GM19238 (cell line): ENCODE measurements at regions not wholly inside any gene's neighbourhood (a gene's known extent, or its start where the extent isn't known, plus 50 kb on each side); places are given as distances from the start of the nearest gene placed in this dataset.

Experiments
- DNase-seq: peaks from one replicate; pipeline ENCODE4 v3.0.0; 2011; ENCODE audit warnings: low spot score; ENCODE audit not compliant: insufficient read length

- no peak for DNase-seq
These were observed 246.0 kb upstream of the GADL1 start for GRCh38 chr3:31140470-31140869.

- no peak for DNase-seq
These were observed 247.7 kb upstream of the GADL1 start for GRCh38 chr3:31142139-31142538.

- no peak for DNase-seq
These were observed 248.1 kb upstream of the GADL1 start for GRCh38 chr3:31142543-31142942.

GRCh38 chr3:31145062-31145461 lies 250.6 kb upstream of the GADL1 start:
- DNase-seq = no peak

- DNase-seq = no peak
These were observed 253.1 kb upstream of the GADL1 start for GRCh38 chr3:31147550-31147949.

GRCh38 chr3:31157047-31157694 lies 262.7 kb upstream of the GADL1 start:
- no peak for DNase-seq

GRCh38 chr3:31157893-31158620 lies 263.6 kb upstream of the GADL1 start:
- DNase-seq = no peak

GRCh38 chr3:31159331-31160039 lies 265.0 kb upstream of the GADL1 start:
- no peak for DNase-seq

GRCh38 chr3:31161889-31162288 lies 267.4 kb upstream of the GADL1 start:
- DNase-seq = no peak

- DNase-seq = no peak
These were observed 269.9 kb upstream of the GADL1 start for GRCh38 chr3:31164381-31164780.

- DNase-seq = no peak
These were observed 271.0 kb upstream of the GADL1 start for GRCh38 chr3:31165399-31165860.

- no peak for DNase-seq
These were observed 271.9 kb upstream of the GADL1 start for GRCh38 chr3:31166249-31166885.

- no peak for DNase-seq
These were observed 273.2 kb upstream of the GADL1 start for GRCh38 chr3:31167666-31168065.

- DNase-seq = no peak
These were observed 276.6 kb upstream of the GADL1 start for GRCh38 chr3:31170932-31171670.

- no peak for DNase-seq
These were observed 277.9 kb upstream of the GADL1 start for GRCh38 chr3:31172336-31172735.

GRCh38 chr3:31173118-31173718 lies 278.8 kb upstream of the GADL1 start:
- DNase-seq = no peak

GRCh38 chr3:31174079-31174478 lies 279.6 kb upstream of the GADL1 start:
- DNase-seq = no peak

- no peak for DNase-seq
These were observed 281.6 kb upstream of the GADL1 start for GRCh38 chr3:31176045-31176444.

GRCh38 chr3:31178467-31178866 lies 284.0 kb upstream of the GADL1 start:
- no peak for DNase-seq

- DNase-seq = no peak
These were observed 285.3 kb upstream of the GADL1 start for GRCh38 chr3:31179768-31180167.

GRCh38 chr3:31180274-31180673 lies 285.8 kb upstream of the GADL1 start:
- DNase-seq = no peak
